GM12891 (cell line): ENCODE measurements at regions not wholly inside any gene's neighbourhood (a gene's known extent, or its start where the extent isn't known, plus 50 kb on each side); places are given as distances from the start of the nearest gene placed in this dataset.
"Not testable (repeated sequence)": the region's sequence is repeated elsewhere in the genome, so short reads cannot be mapped to it uniquely, and the experiment has no call there.

Source experiments
- PAX5 ChIP-seq: IDR thresholded peaks from 2 replicates; pipeline ENCODE4 v1.6.1; 2011; ENCODE audit warnings: low read length, moderate library complexity, mild to moderate bottlenecking; ENCODE audit not compliant: insufficient read depth, severe bottlenecking
- POLR2A ChIP-seq: IDR thresholded peaks from 2 replicates; pipeline ENCODE4 v1.6.1; 2011; ENCODE audit warnings: low read depth, low read length, control low read depth
- POLR2AphosphoS5 ChIP-seq: IDR thresholded peaks from 2 replicates; pipeline ENCODE4 v1.6.1; 2011; ENCODE audit warnings: low read depth, low read length, control low read depth
- POU2F2 ChIP-seq: IDR thresholded peaks from 2 replicates; pipeline ENCODE4 v1.6.1; 2011; ENCODE audit warnings: low read depth, mild to moderate bottlenecking, control low read depth, low read length, moderate library complexity
- SPI1 ChIP-seq: IDR thresholded peaks from 2 replicates; pipeline ENCODE4 v1.6.1; 2011; ENCODE audit warnings: low read depth, low read length, control low read depth
- TAF1 ChIP-seq: IDR thresholded peaks from 2 replicates; pipeline ENCODE4 v1.6.1; 2011; ENCODE audit warnings: low read depth, low read length, control low read depth

DNA sequence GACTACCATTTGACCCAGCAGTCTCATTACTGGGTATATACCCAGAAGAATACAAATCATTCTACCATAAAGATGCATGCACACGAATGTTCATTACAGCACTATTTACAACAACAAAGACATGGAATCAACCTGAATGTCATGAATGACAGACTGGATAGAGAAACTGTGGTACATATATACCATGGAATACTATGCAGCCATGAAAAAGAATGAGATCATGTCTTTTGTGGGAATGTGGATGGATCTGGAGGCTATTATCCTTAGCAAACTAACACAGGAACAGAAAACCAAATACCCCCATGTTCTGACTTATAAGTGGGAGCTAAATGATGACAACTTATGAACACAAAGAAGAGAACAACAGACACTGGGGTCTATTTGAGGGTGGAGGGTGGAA, 102.7 kb downstream of the SOX3 start:
- TF ChIP-seq POLR2AphosphoS5, POLR2A, TAF1, SPI1, POU2F2, PAX5: not testable (repeated sequence)
